Effector CD4-positive, alpha-beta T cell (primary cell): ENCODE measurements at regions not wholly inside any gene's neighbourhood (a gene's known extent, or its start where the extent isn't known, plus 50 kb on each side); places are given as distances from the start of the nearest gene placed in this dataset.

Experiments used
- DNase-seq: peaks from one replicate; pipeline ENCODE4 v3.0.0-alpha.2; 2020

DNA sequence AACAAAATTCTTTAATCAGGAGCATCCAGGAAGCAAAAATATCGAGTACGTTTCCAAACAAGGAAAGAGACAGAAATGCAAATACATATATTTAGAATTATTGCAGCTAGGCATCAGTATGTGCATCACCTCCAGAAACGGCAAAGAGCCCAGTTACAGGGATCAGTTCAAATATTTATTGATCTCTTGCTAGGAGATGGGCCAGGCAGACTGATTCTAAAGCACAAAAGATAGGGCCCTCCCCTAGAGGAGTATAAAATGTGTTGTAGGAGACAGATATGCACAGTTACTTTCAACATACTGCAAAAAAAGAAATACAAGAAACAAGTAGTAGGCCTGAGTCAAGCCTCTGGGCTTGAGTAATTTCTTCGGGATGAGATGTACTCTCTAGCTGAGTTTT, 80.7 kb upstream of the NHSL1 start:
- DNase-seq, result no peak

DNA sequence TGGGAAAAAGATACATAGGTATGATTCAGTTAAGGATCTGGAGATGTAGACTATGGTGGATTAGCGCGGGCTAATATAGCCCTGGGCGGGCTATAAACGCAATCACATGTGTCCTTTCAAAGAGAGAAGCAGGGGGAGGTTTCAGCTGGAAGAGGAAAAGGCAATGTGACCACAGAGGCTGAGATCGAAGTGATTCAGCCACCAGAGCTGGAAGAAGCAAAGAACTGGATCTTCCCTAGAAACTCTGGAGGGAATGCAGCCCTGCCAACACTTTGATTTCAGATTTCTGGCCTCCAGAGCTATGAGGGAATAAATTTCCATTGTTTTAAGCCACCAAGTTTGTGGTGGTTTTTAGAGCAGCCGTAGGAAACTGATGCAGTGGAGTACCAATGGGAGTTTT, 81.5 kb upstream of the NHSL1 start:
- no peak for DNase-seq

DNA sequence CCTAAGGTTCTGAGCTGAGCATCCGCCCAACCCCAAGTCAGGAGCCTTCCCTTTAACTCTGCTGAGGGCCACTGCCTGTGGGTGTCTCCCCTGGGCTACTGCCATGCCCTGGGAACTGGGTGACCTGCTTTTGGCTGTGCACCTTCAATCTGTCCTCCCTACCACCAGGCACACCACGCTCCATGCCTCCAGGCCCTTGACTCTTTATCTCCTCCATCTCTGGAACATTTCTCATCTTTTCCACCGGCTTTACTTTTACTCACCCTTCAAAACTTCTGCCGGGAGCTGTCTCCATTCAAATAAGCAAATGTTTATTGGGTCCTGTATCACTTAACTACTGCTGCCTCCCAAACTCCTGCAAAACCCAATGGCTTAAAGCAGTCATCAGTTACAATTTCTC, 83.3 kb upstream of the NHSL1 start:
- DNase-seq, result no peak

- no peak for DNase-seq
Measured at GRCh38 chr6:138586638-138587037, 87.3 kb upstream of the NHSL1 start.

- DNase-seq, result peak; percentile 31
Measured at GRCh38 chr6:138588805-138589434, 89.6 kb upstream of the NHSL1 start.

DNA sequence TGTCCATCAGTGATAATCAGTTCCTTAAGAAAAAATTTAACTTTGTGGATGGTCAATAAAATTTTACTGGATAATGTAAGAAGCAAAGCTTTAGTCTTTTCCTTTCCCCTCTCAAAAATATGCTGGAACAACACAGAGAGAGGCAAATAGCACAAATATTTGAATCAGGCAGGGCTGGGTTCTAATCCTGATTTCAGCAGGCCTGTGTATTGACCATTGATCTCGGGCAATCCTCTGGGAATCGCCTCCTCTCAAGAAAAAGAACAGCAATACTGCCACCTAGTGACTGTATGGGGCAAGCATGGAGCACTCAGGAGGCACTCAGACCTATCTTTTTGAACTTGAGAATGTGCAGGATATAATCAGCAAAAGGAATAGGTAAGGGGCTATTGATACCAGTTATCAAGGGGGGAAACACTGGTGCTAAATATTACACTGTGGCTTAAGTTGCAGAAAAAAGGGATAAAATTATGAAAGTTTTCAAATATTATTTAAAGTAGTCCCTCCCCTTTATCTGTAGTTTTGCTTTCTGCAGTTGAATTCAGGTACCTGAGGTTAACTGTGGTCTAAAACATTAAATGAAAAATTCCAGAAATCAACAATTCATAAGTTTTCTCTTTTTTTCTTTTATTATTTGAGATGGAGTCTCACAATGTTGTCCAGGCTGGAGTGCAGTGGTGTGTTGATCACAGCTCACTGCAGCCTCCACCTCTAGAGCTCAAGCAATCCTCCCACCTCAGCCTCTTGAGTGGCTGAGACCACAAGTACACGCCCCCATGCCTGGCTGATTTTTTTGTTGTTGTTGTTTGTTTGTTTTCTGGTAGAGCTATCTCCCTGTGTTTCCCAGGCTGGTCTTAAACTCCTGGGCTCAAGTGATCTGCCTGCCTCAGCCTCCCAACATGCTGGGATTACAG, 91.8 kb upstream of the NHSL1 start:
- DNase-seq, result peak; percentile 25

GRCh38 chr6:138592749-138593123, 93.4 kb upstream of the NHSL1 start:
- DNase-seq, result no peak

- DNase-seq, result peak; percentile 11
Measured at GRCh38 chr6:138593124-138593877, 94.0 kb upstream of the NHSL1 start.

GRCh38 chr6:138593909-138594757, 94.8 kb upstream of the NHSL1 start:
- DNase-seq, result no peak

DNA sequence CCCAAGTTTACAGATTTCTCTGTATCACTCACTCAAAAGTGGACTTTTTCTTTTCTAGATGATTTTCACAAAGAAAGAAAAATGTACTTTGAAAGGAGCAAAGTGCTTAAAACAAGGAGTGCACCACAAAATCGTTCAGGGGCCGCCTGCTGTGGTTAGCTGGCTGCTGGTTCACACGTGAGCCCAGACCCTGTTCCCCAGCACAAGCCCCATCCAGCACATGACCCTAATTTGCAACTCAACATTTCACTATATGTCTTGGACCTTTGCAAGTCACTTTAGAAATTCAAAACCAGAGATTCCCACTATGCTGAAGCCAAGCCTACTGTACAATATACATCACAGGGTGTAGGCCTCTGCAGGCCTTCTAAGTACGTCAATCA, 95.5 kb upstream of the NHSL1 start:
- DNase-seq, result no peak

- DNase-seq, result no peak
Measured at GRCh38 chr6:138596126-138596525, 96.8 kb upstream of the NHSL1 start.

DNA sequence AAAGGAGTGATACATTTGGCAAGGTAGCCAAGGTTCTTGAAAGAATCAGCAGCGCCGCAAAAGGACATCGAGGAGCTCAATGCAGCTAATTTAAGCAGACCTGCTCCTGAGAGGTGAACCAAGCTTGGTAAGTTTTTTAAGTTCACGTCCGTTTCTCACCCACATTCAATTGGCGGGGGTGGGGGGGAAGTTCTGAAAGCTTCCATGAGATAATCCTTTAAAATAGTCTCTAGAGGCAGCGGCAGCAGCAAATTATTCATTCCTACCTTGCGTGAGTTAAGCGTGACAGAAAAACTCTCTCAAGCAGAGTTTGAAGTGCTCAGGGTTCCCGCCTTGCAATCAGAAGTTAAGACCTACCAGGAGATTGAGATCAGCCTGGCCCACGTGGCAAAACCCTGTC, 97.3 kb upstream of the NHSL1 start:
- no peak for DNase-seq

DNA sequence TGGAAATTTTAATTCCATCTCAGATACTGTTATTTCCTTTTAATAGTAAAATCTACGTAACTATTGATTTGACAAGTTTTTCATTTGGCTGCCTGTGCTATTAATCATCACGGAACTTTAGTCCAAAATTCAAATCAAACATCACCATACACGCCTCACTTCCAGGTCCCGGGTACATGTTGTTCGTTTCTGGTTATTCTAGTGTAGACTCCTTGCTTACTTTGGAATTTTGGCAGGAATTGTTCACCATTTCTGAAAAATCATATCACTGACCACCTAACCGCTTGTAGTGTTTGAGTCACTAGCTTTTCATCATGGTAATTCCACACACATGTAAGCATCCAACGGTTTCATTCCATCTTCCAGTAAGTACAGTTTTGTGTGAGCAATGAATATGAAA, 98.0 kb upstream of the NHSL1 start:
- DNase-seq, result no peak

DNA sequence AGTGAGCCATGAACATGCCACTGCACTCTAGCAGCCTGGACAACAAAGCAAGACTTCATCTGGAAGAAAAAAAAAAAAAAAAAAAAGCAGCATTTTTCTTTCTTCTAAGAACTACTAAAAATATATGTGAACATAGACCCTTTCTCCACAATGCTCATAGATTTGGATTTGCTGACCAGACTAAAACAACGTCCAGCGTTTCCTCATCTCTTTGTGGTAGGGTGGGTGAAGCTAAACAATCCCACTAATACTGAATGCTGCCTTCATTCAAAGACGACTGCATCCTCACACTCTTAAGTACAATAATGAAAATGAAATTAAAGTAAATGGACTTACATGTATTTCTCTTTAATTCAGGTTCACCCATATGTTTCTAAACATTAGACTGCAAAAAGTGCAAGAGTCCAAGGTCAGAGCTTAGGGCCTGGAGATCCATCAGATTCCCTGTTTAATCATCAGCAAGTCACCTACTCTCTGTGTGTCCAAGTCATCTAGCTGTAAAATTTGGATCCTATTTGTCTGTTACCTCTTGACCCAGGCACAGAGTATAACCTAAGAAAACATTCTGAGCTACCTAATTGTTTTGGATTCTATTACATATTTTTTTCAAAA, 99.4 kb upstream of the NHSL1 start:
- DNase-seq, result no peak

DNA sequence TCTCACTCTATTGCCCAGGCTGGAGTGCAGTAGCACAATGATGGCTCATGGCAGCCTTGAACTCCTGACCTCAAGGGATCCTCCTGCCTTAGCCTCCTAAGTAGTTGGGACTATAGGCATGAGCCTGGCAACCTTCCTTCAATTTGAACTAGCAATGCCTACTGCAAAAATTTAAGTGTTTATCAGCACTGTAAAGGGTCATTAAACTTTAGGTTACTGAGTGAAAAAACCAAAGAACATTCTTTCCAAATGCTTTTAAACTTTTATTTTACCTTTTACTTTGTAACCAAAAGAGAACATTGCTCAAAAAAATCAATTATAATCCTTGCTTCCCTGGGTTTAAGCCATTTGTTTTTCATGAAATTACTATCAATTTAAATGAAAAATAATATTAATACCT, 101.0 kb upstream of the NHSL1 start:
- DNase-seq, result no peak

DNA sequence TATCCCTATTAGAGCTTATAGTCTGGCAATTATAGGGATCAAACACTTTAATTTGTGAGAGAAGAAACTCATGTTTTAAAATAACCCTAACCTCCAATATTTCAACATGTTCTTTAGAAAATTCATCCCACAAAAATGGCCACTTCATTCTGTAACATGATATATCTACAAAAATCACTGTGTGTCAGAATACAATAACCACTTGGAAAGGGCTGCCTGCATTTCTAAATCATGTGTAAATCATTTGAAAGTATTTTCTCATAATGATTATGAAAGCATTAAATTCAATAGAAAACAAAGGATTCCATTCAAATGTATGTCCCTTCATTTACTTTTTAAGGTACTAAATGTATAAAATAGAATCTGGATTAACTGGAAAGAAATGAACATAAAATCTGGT, 101.4 kb upstream of the NHSL1 start:
- DNase-seq, result no peak

GRCh38 chr6:138601128-138601527, 101.8 kb upstream of the NHSL1 start:
- DNase-seq, result no peak

GRCh38 chr6:138605958-138606357, 106.7 kb upstream of the NHSL1 start:
- DNase-seq, result no peak

DNA sequence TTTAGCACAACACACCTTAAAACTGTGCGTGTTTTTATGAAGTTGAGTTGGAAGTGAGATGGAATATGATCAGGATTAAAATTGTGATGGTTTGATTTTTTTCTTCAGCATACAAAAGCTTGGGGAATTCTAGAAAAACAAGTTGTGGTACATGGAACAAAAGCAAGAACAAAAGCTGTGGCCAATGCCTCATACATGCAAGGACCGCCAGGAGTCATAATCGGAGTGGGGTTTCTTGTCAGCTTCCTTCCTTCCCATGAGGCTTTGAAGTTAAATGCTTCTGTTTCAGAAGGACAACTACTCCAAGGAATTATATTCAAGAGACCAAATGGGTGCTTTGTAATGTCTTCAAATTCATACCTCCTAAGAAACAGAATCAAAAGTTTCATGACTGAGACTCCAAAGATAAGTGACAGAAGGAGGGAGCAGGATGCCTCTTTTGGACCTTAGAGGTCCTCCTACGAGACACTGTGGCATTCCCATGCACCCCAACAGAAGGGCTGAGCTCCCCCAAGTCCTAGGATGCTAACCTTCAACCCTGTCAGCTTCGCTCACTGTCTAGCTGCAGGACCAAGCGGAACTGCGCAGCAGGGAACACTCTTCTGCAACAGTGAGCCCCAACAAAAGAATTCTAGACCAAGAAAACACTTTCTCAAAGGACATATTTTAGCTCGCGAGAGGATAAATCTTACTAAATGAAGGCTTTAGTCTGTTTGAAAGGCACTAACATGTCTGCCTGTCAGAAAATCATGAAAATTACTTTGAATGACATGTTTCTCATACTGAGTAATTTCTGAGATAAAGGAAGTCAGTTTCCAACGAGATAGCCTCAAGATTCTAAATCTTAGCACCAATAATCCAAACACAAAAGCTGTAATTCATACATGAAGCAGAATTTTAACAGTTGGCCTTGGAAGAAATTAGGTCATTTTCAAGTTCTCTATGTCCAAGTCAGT, 108.5 kb upstream of the NHSL1 start:
- no peak for DNase-seq

DNA sequence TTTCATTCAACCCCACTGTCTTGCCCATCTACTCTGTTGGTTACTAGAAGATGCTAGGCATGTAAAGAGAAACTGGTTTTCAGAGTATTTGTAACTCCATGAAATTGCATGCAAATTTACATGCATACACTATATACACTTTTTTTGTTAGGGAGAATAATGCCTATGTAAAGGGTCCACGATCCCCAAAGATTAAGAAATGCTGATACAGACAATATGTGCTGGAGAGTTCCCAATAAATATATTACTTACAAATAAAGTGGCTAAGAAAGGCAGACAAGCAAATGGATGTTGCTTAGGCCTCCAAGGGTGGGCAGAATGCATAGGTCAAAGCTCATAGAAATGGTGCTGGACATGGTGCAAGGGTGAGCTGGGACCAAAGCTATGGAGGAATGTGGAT, 109.6 kb upstream of the NHSL1 start:
- no peak for DNase-seq

GRCh38 chr6:138609801-138610430, 110.6 kb upstream of the NHSL1 start:
- DNase-seq, result no peak
